IPS-15b (cell line): ENCODE measurements at regions not wholly inside any gene's neighbourhood (a gene's known extent, or its start where the extent isn't known, plus 50 kb on each side); places are given as distances from the start of the nearest gene placed in this dataset.
"Not testable (repeated sequence)": the region's sequence is repeated elsewhere in the genome, so short reads cannot be mapped to it uniquely, and the experiment has no call there.

Experiments used
- H3K27me3 ChIP-seq: one replicate; pipeline ENCODE4 v1.6.1; 2013; ENCODE audit warnings: low read length; ENCODE audit not compliant: control insufficient read depth, insufficient read depth
- H3K36me3 ChIP-seq: one replicate; pipeline ENCODE4 v1.6.1; 2013; ENCODE audit warnings: low read length; ENCODE audit not compliant: control insufficient read depth, insufficient read depth
- H3K4me1 ChIP-seq: one replicate; pipeline ENCODE4 v1.6.1; 2013; ENCODE audit warnings: mild to moderate bottlenecking, low read length; ENCODE audit not compliant: control insufficient read depth, insufficient read depth
- H3K4me3 ChIP-seq: one replicate; pipeline ENCODE4 v1.5.1; 2013; ENCODE audit warnings: low read depth, low read length
- H3K9ac ChIP-seq: one replicate; pipeline ENCODE4 v1.6.1; 2013; ENCODE audit warnings: low read depth, mild to moderate bottlenecking, low read length
- H3K9me3 ChIP-seq: one replicate; pipeline ENCODE4 v1.6.1; 2013; ENCODE audit warnings: mild to moderate bottlenecking, low read length; ENCODE audit not compliant: control insufficient read depth, insufficient read depth

DNA sequence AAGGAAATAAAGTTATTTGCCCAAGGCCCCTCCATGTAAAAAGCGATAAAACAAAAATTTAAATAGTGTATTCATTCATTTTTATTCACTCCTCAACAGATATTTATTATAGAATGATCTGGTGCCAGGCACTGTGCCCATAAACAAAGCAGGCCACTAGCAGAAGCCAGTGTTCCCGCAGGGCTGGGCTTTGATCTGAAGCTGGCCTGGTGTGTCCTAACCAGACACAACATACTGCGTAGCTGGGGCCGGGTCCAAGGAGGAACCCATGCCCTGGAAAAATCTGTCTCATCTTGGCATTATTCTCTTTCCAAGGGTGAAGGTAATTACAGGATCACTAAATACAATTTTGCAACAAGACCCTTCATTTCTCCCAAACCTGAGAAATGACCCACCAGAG is 537.4 kb upstream of the CDH5 start:
- Histone ChIP-seq H3K4me3 (no peak overlapping the region), H3K4me1 (no peaks in the 10 kb centered on the region), H3K9ac (no peak overlapping the region), H3K36me3 (no peaks in the 10 kb centered on the region), H3K27me3 (no peaks in the 10 kb centered on the region), H3K9me3 (no peaks in the 10 kb centered on the region)

DNA sequence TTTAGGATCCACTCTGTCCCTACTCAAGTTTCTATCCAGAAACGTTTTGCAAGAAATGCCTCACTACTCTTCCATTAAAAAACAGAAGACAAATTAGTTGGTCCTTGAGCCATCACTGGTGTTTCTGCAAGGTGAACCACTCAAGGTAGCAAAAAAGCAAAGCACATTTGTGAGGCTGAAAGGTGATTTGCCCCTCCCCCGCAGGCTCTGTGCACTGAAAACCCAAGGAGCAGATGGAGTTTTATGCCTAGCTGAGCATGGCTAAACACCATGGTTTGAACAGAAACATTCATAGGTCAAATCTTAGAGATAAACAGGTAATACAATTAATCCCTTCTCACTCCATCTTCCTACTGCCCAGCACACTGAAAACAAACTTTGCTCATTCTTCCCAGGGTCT is 538.2 kb upstream of the CDH5 start:
- H3K4me3 ChIP-seq = no peak overlapping the region
- H3K9me3 ChIP-seq = no peaks in the 10 kb centered on the region
- H3K4me1 ChIP-seq = no peaks in the 10 kb centered on the region
- H3K9ac ChIP-seq = no peak overlapping the region
- H3K27me3 ChIP-seq = no peaks in the 10 kb centered on the region
- H3K36me3 ChIP-seq = no peaks in the 10 kb centered on the region

DNA sequence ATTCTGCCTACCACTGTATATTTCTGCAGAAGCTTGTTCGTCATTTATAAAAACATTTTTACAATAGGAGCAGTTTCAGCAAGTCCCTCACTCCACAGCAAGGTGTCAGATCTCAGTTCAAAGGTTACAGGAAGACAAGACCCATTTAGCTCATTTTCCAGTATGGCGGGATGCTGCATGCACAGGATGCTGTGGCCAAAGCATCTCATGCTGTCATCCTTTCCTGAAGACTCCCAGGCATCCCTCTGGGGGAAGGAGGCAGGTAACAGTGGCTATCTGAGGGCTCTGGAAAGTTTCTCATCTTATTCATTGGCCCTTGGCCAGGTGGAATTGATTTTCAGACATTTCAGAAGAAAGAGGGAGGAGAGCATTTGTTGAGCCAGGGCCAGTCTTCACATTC is 539.3 kb upstream of the CDH5 start:
- no peak overlapping the region for H3K9ac ChIP-seq
- no peak overlapping the region for H3K4me3 ChIP-seq
- H3K36me3 ChIP-seq = no peaks in the 10 kb centered on the region
- no peaks in the 10 kb centered on the region for H3K4me1 ChIP-seq
- H3K27me3 ChIP-seq = no peaks in the 10 kb centered on the region
- H3K9me3 ChIP-seq = no peaks in the 10 kb centered on the region

DNA sequence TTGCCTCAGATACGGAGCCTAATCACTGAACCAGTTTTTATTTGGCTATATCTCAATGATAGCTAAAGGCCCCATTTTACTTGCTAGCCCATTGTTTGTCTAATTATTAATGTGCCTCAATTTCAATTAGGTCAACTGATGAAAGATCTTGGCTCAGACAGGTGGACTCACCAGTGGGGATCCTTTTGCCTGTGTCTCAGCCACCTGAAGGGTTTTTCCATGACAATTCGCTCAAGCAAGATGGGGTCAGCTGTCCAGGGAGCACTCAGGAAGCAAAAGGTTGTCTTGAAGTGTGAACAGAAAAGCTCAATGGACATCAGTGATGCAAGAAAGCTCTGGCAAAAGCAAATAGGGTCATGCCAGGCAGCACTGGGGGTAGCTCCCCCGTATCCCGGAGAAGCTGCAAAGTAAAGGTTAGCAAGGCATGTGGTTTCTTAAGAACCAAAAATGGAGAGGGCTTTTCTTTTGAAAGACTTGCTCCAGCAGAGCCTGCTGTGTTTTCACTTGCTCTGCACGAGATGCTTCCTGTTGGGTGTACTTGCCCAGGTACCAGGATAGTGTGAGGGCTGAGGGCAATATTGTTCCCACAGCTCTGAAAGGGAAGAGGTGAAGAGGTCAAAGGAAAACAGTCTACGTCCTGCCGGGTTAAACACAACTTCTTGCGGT is 541.2 kb upstream of the CDH5 start:
- Histone ChIP-seq H3K36me3 (no peaks in the 10 kb centered on the region), H3K4me1 (no peaks in the 10 kb centered on the region), H3K4me3 (no peak overlapping the region), H3K27me3 (no peaks in the 10 kb centered on the region), H3K9me3 (no peaks in the 10 kb centered on the region), H3K9ac (no peak overlapping the region)

DNA sequence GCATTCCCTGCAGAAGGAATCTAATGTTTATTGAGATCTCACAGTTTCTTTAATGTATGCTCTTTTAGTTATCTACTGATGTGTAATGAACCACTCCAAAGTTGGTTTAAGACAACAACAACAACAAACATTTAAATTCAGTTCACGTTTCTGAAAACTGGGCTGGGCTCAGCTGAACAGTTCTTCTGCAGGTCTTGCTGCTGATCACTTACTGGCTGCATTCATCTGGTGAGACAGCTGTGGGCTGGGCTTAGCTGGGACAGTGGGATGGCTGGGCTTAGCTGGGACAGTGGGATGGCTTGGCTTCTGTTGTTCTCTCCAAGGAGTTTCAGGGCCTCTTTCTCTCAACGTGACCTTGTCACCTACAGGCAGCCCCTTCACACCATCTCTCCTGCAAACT is 544.3 kb upstream of the CDH5 start:
- Histone ChIP-seq H3K4me3 (no peak overlapping the region), H3K9ac (no peak overlapping the region), H3K36me3 (no peaks in the 10 kb centered on the region), H3K9me3 (no peaks in the 10 kb centered on the region), H3K27me3 (no peaks in the 10 kb centered on the region), H3K4me1 (peaks cover 6% of the 10 kb centered on the region)

DNA sequence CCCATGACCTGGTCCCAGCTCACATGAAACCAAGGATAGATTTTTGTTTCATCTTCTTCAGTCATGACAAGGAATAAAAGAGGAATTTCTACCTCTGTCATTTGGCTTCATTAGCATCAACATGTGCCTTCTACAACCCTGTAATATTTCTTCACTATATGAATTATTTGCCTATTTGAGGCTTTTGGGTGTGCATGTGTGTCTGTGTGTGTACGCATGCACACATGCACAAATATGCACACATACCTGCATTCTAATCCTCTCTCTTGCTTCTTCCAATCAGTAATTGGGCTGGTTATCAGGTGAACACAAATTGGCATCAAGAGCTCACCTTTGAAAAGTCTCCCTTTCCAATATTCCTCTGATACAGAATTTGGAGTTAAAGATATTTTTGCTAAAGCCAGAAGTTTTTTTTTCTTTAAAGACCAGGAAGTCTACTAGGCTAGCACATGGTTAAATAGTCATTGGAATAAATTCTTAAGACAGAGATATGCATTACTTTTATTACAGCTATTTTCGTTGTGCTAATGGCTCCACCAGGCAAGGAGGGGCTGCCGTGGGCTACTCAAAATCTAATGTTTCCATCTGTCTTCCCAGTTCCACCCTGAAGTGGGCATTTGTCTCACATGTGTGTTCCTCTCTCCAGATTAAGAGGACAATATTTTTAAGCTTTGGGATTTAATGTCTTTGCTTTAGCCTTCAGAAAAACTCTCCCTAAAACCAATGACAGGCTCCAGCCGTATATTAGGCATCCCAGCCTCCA is 547.2 kb upstream of the CDH5 start:
- peaks cover 11% of the 10 kb centered on the region for H3K4me1 ChIP-seq

DNA sequence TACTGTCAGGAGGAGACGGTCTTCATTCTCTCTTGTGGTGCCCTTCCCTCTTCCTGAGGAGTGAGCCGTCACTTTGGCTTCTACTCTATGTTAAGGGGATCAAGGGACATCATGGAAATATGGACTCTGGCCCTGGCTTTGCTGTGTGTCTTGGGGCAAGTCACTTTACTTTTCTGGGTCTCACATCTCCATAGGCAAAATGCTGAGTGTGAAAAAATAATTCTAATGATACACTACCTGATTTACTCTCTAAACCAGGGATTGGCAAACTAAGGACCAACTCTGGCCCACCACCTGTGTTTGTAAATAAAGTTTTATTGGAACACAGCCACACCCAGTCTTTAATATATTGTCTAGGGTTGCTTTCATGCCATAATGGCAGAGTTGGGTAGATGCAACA is 548.7 kb upstream of the CDH5 start:
- Histone ChIP-seq H3K27me3 (no peaks in the 10 kb centered on the region), H3K4me1 (peaks cover 11% of the 10 kb centered on the region), H3K36me3 (no peaks in the 10 kb centered on the region), H3K9me3 (no peaks in the 10 kb centered on the region), H3K9ac (no peak overlapping the region), H3K4me3 (no peak overlapping the region)

More for the DNA sequence above, 547.2 kb upstream of the CDH5 start:
- H3K9me3 ChIP-seq = no peaks in the 10 kb centered on the region
- H3K27me3 ChIP-seq = no peaks in the 10 kb centered on the region
- H3K36me3 ChIP-seq = no peaks in the 10 kb centered on the region
- no peak overlapping the region for H3K9ac ChIP-seq
- H3K4me3 ChIP-seq = no peak overlapping the region

DNA sequence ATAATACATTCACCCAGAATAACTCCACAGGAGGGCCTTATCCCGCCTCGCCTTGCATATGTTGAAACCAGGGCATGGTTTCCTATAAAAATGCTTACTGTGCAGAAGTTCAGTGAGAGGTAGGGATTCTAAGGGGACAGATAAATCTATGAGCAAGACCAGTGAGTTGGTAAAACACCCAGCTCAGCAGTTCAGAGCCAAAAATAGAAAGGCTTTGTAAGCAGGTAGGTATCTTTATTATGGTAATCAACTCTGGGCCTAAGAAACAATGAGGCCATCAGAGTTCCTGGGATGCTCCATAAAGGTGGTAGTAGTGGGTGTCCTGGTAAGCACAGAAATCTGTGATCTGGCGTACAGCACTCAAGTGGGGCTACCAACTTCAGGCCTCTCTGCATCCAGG is 549.4 kb upstream of the CDH5 start:
- H3K27me3 ChIP-seq = no peaks in the 10 kb centered on the region
- H3K4me3 ChIP-seq = peak overlapping the region; percentile 12
- H3K36me3 ChIP-seq = no peaks in the 10 kb centered on the region

DNA sequence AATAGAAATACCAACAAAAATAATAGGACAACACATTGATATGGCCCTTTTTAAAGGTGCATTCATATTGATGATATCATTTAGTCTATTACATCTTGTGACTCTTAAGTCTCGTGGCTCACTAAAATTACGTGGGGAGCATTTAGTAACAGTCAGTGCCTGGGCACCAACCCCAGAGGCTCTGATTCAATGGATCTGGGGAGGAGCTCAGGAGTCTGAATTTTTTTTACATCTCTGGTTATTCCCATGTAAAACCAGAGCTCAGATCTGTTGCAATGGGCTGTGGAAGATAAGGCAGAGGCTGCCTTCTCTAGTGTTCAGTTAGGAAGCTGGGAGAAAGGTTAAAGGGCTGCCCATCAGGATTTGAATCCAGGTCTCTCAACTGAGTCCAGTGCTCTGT is 549.9 kb upstream of the CDH5 start:
- Histone ChIP-seq H3K36me3 (no peaks in the 10 kb centered on the region), H3K9ac (no peak overlapping the region), H3K4me3 (no peak overlapping the region), H3K4me1 (peaks cover 11% of the 10 kb centered on the region), H3K9me3 (no peaks in the 10 kb centered on the region), H3K27me3 (no peaks in the 10 kb centered on the region)

More for the DNA sequence above, 549.4 kb upstream of the CDH5 start:
- peaks cover 11% of the 10 kb centered on the region for H3K4me1 ChIP-seq
- no peak overlapping the region for H3K9ac ChIP-seq
- H3K9me3 ChIP-seq = no peaks in the 10 kb centered on the region

DNA sequence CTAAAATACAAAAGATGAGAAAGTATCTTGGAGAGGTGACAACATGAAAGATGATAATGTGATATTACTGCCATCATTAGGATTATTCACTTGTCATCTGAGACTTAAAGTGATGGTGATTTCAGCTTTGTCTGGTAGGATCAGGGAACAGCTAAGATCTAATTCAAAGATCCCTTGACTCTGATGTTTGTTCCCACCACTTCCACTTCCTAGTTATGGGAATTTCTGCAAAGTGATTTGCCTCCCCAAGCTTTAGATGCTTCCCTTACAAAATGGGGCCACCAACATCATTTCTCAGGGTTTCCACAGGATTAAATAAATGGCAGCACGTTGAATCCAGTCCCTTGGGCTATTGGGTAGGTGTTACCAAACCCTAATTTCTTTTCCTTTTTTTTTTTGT is 550.8 kb upstream of the CDH5 start:
- Histone ChIP-seq H3K27me3 (no peaks in the 10 kb centered on the region), H3K9ac (no peak overlapping the region), H3K9me3 (no peaks in the 10 kb centered on the region), H3K36me3 (no peaks in the 10 kb centered on the region), H3K4me1 (peaks cover 11% of the 10 kb centered on the region), H3K4me3 (no peak overlapping the region)

DNA sequence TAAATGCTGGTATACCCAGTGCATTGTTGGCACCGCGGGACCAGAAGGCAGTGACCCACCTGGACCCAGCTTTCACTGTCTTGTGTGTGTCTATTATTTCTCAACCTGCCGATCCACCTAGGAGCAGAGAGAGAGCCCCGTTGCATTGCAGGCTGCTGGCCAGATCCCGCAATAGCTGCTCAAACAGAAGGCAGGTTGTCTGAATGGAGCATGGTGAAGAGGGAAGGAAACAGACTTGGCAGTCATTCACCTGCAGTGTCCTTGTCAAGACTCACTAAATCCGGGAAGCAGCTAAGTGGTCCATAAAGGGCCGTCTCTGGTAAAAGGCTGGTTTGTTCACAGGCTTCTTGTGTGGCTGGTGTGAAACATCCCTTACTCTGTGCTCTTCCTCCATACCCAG is 552.6 kb upstream of the CDH5 start:
- H3K27me3 ChIP-seq, H3K4me3 ChIP-seq, H3K9ac ChIP-seq, H3K36me3 ChIP-seq, H3K9me3 ChIP-seq: not testable (repeated sequence)
- peaks cover 11% of the 10 kb centered on the region for H3K4me1 ChIP-seq

DNA sequence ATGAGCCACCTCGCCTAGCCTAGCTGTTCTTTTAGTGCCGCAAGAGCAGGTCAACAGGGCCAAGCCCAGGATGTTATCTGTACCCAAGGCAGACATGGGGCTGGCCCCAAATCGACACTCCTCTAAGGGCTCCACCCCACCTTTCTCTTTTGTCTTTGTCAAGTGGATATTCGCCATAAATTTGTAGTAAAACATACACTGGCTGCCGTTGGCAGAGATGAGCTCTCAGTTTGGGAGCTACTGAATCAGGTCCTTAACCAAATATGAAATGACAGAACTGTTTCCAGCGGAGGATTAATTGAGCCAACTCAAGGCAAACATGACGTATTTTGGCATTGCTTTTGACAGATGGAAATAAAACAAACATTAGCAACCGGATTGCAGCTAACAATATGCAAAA is 556.9 kb upstream of the CDH5 start:
- H3K9me3 ChIP-seq = no peaks in the 10 kb centered on the region
- no peaks in the 10 kb centered on the region for H3K4me1 ChIP-seq
- H3K27me3 ChIP-seq = no peaks in the 10 kb centered on the region
- no peak overlapping the region for H3K9ac ChIP-seq
- H3K4me3 ChIP-seq = no peak overlapping the region
- H3K36me3 ChIP-seq = no peaks in the 10 kb centered on the region
